GM12878 (cell line): ENCODE measurements at regions not wholly inside any gene's neighbourhood (a gene's known extent, or its start where the extent isn't known, plus 50 kb on each side); places are given as distances from the start of the nearest gene placed in this dataset.

Source experiments
- CTCF ChIP-seq, 3 experiments: IDR thresholded peaks in 2 of 3; conservative IDR thresholded peaks in 1 of 3; 2 replicates each; pipeline ENCODE4 v1.5.1; 2011; ENCODE audit warnings: low read depth in 3 of 3, low read length in 3 of 3, mild to moderate bottlenecking in 3 of 3, control low read depth in 2 of 3, moderate library complexity in 2 of 3, inconsistent platforms in 1 of 3, mixed read lengths in 1 of 3; ENCODE audit not compliant: control insufficient read depth in 2 of 3, insufficient read depth in 1 of 3; ENCODE audit errors: extremely low read depth in 1 of 3
- ELK1 ChIP-seq: IDR thresholded peaks from 2 replicates; pipeline ENCODE4 v1.6.1; 2012; ENCODE audit warnings: low read depth, low read length, improper control_type of control experiment
- POLR2AphosphoS5 ChIP-seq: IDR thresholded peaks from 2 replicates; pipeline ENCODE4 v1.6.1; 2011; ENCODE audit warnings: mild to moderate bottlenecking, low read length, inconsistent platforms

GRCh38 chr4:23547096-23547495, 342.8 kb downstream of the PPARGC1A start:
- no peak for TF ChIP-seq POLR2AphosphoS5
- no peak for TF ChIP-seq ELK1
- no peak for TF ChIP-seq CTCF (IDR thresholded peaks at IDR 0.05 in 2 of 3, conservative IDR thresholded peaks at IDR 0.05 in 1 of 3; ENCODE audit: control insufficient read depth in 2 of 3, extremely low read depth in 1 of 3, insufficient read depth in 1 of 3, low read depth in 3 of 3, low read length in 3 of 3)
